ENCODE measurements at regions not wholly inside any gene's neighbourhood (a gene's known extent, or its start where the extent isn't known, plus 50 kb on each side); places are given as distances from the start of the nearest gene placed in this dataset.

- TF ChIP-seq POLR2AphosphoS5 (IDR thresholded peaks at IDR 0.05; ENCODE audit: low read depth, low read length) (no peak), POLR2A (IDR thresholded peaks at IDR 0.05; ENCODE audit: low read depth, low read length) (no peak), TAF1 (IDR thresholded peaks at IDR 0.05; ENCODE audit: borderline replicate concordance, low read depth, low read length) (no peak)
- no peak for FAIRE-seq
- no peak for DNase-seq (ENCODE audit: insufficient read length)
Observed at GRCh38 chrX:79300856-79301255, 66.3 kb downstream of the ITM2A start.

GRCh38 chrX:79290596-79290995, 76.5 kb downstream of the ITM2A start:
- FAIRE-seq (peak; percentile 50), DNase-seq (ENCODE audit: insufficient read length) (no peak)
- TF ChIP-seq POLR2AphosphoS5 (IDR thresholded peaks at IDR 0.05; ENCODE audit: low read depth, low read length) (no peak), POLR2A (IDR thresholded peaks at IDR 0.05; ENCODE audit: low read depth, low read length) (no peak), TAF1 (IDR thresholded peaks at IDR 0.05; ENCODE audit: borderline replicate concordance, low read depth, low read length) (no peak)

GRCh38 chrX:79288733-79289132, 78.4 kb downstream of the ITM2A start:
- TF ChIP-seq POLR2A (IDR thresholded peaks at IDR 0.05; ENCODE audit: low read depth, low read length) (no peak), POLR2AphosphoS5 (IDR thresholded peaks at IDR 0.05; ENCODE audit: low read depth, low read length) (no peak), TAF1 (IDR thresholded peaks at IDR 0.05; ENCODE audit: borderline replicate concordance, low read depth, low read length) (no peak)
- FAIRE-seq: no peak
- DNase-seq (ENCODE audit: insufficient read length): no peak

GRCh38 chrX:79287724-79288123, 79.4 kb downstream of the ITM2A start:
- DNase-seq (ENCODE audit: insufficient read length) (no peak), FAIRE-seq (no peak)
- no peak for TF ChIP-seq POLR2AphosphoS5 (IDR thresholded peaks at IDR 0.05; ENCODE audit: low read depth, low read length)
- TF ChIP-seq TAF1 (IDR thresholded peaks at IDR 0.05; ENCODE audit: borderline replicate concordance, low read depth, low read length): no peak

- FAIRE-seq: no peak
- no peak for TF ChIP-seq POLR2A (IDR thresholded peaks at IDR 0.05; ENCODE audit: low read depth, low read length)
- no peak for TF ChIP-seq POLR2AphosphoS5 (IDR thresholded peaks at IDR 0.05; ENCODE audit: low read depth, low read length)
- no peak for TF ChIP-seq TAF1 (IDR thresholded peaks at IDR 0.05; ENCODE audit: borderline replicate concordance, low read depth, low read length)
- DNase-seq (ENCODE audit: insufficient read length): no peak
Observed at GRCh38 chrX:79281775-79282174, 85.4 kb downstream of the ITM2A start.

- TF ChIP-seq POLR2A (IDR thresholded peaks at IDR 0.05; ENCODE audit: low read depth, low read length) (no peak), TAF1 (IDR thresholded peaks at IDR 0.05; ENCODE audit: borderline replicate concordance, low read depth, low read length) (no peak), POLR2AphosphoS5 (IDR thresholded peaks at IDR 0.05; ENCODE audit: low read depth, low read length) (no peak)
- DNase-seq (ENCODE audit: insufficient read length): no peak
- FAIRE-seq: peak; percentile 78
Observed at GRCh38 chrX:79270401-79270800, 96.7 kb downstream of the ITM2A start.

GRCh38 chrX:79268788-79269187, 98.3 kb downstream of the ITM2A start:
- DNase-seq (ENCODE audit: insufficient read length) (no peak), FAIRE-seq (no peak)
- TF ChIP-seq POLR2AphosphoS5 (IDR thresholded peaks at IDR 0.05; ENCODE audit: low read depth, low read length): no peak
- no peak for TF ChIP-seq TAF1 (IDR thresholded peaks at IDR 0.05; ENCODE audit: borderline replicate concordance, low read depth, low read length)
- TF ChIP-seq POLR2A (IDR thresholded peaks at IDR 0.05; ENCODE audit: low read depth, low read length): no peak

GRCh38 chrX:79266702-79267101, 100.4 kb downstream of the ITM2A start:
- DNase-seq (ENCODE audit: insufficient read length): no peak
- TF ChIP-seq POLR2A (IDR thresholded peaks at IDR 0.05; ENCODE audit: low read depth, low read length) (no peak), TAF1 (IDR thresholded peaks at IDR 0.05; ENCODE audit: borderline replicate concordance, low read depth, low read length) (no peak), POLR2AphosphoS5 (IDR thresholded peaks at IDR 0.05; ENCODE audit: low read depth, low read length) (no peak)
- FAIRE-seq: peak; percentile 9

GRCh38 chrX:79263550-79263949, 103.6 kb downstream of the ITM2A start:
- no peak for DNase-seq (ENCODE audit: insufficient read length)
- TF ChIP-seq POLR2AphosphoS5 (IDR thresholded peaks at IDR 0.05; ENCODE audit: low read depth, low read length) (no peak), POLR2A (IDR thresholded peaks at IDR 0.05; ENCODE audit: low read depth, low read length) (no peak), TAF1 (IDR thresholded peaks at IDR 0.05; ENCODE audit: borderline replicate concordance, low read depth, low read length) (no peak)
- no peak for FAIRE-seq

GRCh38 chrX:79259073-79259689, 108.0 kb downstream of the ITM2A start:
- TF ChIP-seq POLR2A (IDR thresholded peaks at IDR 0.05; ENCODE audit: low read depth, low read length): no peak
- TF ChIP-seq POLR2AphosphoS5 (IDR thresholded peaks at IDR 0.05; ENCODE audit: low read depth, low read length): no peak; the same call in 1 of the 2 replicates
- TF ChIP-seq TAF1 (IDR thresholded peaks at IDR 0.05; ENCODE audit: borderline replicate concordance, low read depth, low read length): no peak
- DNase-seq (ENCODE audit: insufficient read length) (no peak), FAIRE-seq (peak; percentile 99)

- FAIRE-seq: peak; percentile 50
- DNase-seq (ENCODE audit: insufficient read length): no peak
- TF ChIP-seq POLR2AphosphoS5 (IDR thresholded peaks at IDR 0.05; ENCODE audit: low read depth, low read length): no peak
- TF ChIP-seq POLR2A (IDR thresholded peaks at IDR 0.05; ENCODE audit: low read depth, low read length): no peak
- no peak for TF ChIP-seq TAF1 (IDR thresholded peaks at IDR 0.05; ENCODE audit: borderline replicate concordance, low read depth, low read length)
Observed at GRCh38 chrX:79243691-79244090, 99.2 kb downstream of the GPR174 start.

- no peak for DNase-seq (ENCODE audit: insufficient read length)
- TF ChIP-seq POLR2A (IDR thresholded peaks at IDR 0.05; ENCODE audit: low read depth, low read length) (no peak), TAF1 (IDR thresholded peaks at IDR 0.05; ENCODE audit: borderline replicate concordance, low read depth, low read length) (no peak), POLR2AphosphoS5 (IDR thresholded peaks at IDR 0.05; ENCODE audit: low read depth, low read length) (no peak)
- FAIRE-seq: no peak
Observed at GRCh38 chrX:79235899-79236298, 91.4 kb downstream of the GPR174 start.
